ENCODE measurements at regions not wholly inside any gene's neighbourhood (a gene's known extent, or its start where the extent isn't known, plus 50 kb on each side); places are given as distances from the start of the nearest gene placed in this dataset.

DNA sequence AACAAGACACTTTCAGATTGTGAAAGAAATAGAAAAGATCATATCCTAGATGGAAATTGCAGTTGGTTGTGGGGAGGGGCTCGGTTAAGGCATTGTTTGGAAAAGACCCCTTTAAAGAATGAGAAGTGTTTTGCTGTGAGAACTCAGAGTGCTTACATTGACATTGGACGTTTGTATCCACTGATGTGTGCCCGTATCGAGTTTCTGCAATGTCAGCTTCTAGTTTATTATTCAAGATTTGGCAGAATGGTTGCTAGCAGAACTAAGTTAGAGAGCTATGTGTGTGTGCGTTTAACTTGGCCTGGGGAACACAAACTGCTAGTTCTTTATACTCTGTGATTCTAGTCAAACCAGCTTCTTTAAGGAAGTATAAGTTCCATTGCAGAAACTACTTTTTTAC lies 2702.5 kb downstream of the PCDH7 start:
- TF ChIP-seq, protein P1, sequence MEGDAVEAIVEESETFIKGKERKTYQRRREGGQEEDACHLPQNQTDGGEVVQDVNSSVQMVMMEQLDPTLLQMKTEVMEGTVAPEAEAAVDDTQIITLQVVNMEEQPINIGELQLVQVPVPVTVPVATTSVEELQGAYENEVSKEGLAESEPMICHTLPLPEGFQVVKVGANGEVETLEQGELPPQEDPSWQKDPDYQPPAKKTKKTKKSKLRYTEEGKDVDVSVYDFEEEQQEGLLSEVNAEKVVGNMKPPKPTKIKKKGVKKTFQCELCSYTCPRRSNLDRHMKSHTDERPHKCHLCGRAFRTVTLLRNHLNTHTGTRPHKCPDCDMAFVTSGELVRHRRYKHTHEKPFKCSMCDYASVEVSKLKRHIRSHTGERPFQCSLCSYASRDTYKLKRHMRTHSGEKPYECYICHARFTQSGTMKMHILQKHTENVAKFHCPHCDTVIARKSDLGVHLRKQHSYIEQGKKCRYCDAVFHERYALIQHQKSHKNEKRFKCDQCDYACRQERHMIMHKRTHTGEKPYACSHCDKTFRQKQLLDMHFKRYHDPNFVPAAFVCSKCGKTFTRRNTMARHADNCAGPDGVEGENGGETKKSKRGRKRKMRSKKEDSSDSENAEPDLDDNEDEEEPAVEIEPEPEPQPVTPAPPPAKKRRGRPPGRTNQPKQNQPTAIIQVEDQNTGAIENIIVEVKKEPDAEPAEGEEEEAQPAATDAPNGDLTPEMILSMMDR (IDR thresholded peaks at IDR 0.05): no peak
- TF ChIP-seq POLR2A (IDR thresholded peaks at IDR 0.05): no peak
